Retina (tissue), 1 donor: ENCODE measurements at regions not wholly inside any gene's neighbourhood (a gene's known extent, or its start where the extent isn't known, plus 50 kb on each side); places are given as distances from the start of the nearest gene placed in this dataset.
"Not testable (repeated sequence)": the region's sequence is repeated elsewhere in the genome, so short reads cannot be mapped to it uniquely, and the experiment has no call there.

Source experiments
- DNase-seq: peaks from one replicate; pipeline ENCODE4 v3.0.0-alpha.2; 2016

- not testable (repeated sequence) for DNase-seq
These were observed 150.6 kb downstream of the NPIPB11 start for GRCh38 chr16:29255957-29256356.

- not testable (repeated sequence) for DNase-seq
These were observed 151.1 kb downstream of the NPIPB11 start for GRCh38 chr16:29255496-29255796.

- no peak for DNase-seq
These were observed 151.6 kb downstream of the NPIPB11 start for GRCh38 chr16:29254676-29255495.

- DNase-seq: not testable (repeated sequence)
These were observed 152.6 kb downstream of the NPIPB11 start for GRCh38 chr16:29253716-29254590.

- not testable (repeated sequence) for DNase-seq
These were observed 153.4 kb downstream of the NPIPB11 start for GRCh38 chr16:29253066-29253590.

GRCh38 chr16:29252311-29252710 lies 154.2 kb downstream of the NPIPB11 start:
- not testable (repeated sequence) for DNase-seq

GRCh38 chr16:29251571-29252011 lies 154.9 kb downstream of the NPIPB11 start:
- DNase-seq: not testable (repeated sequence)

- DNase-seq: not testable (repeated sequence)
These were observed 155.5 kb downstream of the NPIPB11 start for GRCh38 chr16:29250923-29251434.

GRCh38 chr16:29250469-29250868 lies 156.0 kb downstream of the NPIPB11 start:
- DNase-seq: not testable (repeated sequence)

GRCh38 chr16:29248940-29249318 lies 157.6 kb downstream of the NPIPB11 start:
- DNase-seq: not testable (repeated sequence)

GRCh38 chr16:29248306-29248939 lies 158.1 kb downstream of the NPIPB11 start:
- DNase-seq: not testable (repeated sequence)

- not testable (repeated sequence) for DNase-seq
These were observed 160.4 kb downstream of the NPIPB11 start for GRCh38 chr16:29246091-29246490.

- no peak for DNase-seq
These were observed 168.5 kb downstream of the NPIPB11 start for GRCh38 chr16:29237971-29238370.

GRCh38 chr16:29237495-29237894 lies 169.0 kb downstream of the NPIPB11 start:
- not testable (repeated sequence) for DNase-seq

- DNase-seq: not testable (repeated sequence)
These were observed 169.5 kb downstream of the NPIPB11 start for GRCh38 chr16:29237023-29237422.

- not testable (repeated sequence) for DNase-seq
These were observed 170.6 kb downstream of the NPIPB11 start for GRCh38 chr16:29235836-29236370.

GRCh38 chr16:29234536-29235275 lies 171.8 kb downstream of the NPIPB11 start:
- not testable (repeated sequence) for DNase-seq

GRCh38 chr16:29233705-29234404 lies 172.7 kb downstream of the NPIPB11 start:
- not testable (repeated sequence) for DNase-seq

GRCh38 chr16:29232811-29233704 lies 173.5 kb downstream of the NPIPB11 start:
- DNase-seq: no peak
